Right ventricle myocardium superior (tissue), 1 donor: ENCODE measurements at regions not wholly inside any gene's neighbourhood (a gene's known extent, or its start where the extent isn't known, plus 50 kb on each side); places are given as distances from the start of the nearest gene placed in this dataset.

Source experiments
- ATAC-seq: fragments of 200-7000 bp; cut with Tn5 transposase; one replicate; pipeline ENCODE4 v1.9.1; 2020; ENCODE audit warnings: mild to moderate bottlenecking; ENCODE audit not compliant: poor library complexity
- DNase-seq: peaks from one replicate; pipeline ENCODE4 v3.0.0-alpha.2; 2020
- intact Hi-C: fragments of 100-400 bp; cut with DNase I; formaldehyde crosslinking; loops from one replicate; pipeline ENCODE4 v1.11.2; 2022
- donor health status: DM: no; HTN: yes; CAD: no; lungs with severe emphysema.

DNA sequence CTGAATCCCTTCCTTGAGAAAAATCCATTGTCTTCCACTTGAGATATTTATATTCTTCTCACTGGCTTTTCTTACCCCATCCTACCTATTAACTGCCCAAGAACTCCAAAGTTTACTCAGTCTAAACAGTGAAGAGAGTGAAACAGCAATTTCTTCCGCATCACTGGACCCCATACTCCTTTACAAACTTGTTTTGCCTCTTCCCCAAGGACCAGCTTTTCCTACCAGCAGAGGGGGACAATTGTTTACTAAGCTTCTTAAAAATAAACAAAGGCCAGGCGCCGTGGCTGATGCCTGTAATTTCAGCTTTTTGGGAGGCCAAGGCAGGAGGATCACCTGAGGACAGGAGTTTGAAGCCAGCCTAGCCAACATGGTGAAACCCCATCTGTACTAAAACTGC, 52.0 kb downstream of the LRATD1 start:
- ATAC-seq, result no peak
- intact Hi-C loops, result no loop called here
- no peak for DNase-seq

DNA sequence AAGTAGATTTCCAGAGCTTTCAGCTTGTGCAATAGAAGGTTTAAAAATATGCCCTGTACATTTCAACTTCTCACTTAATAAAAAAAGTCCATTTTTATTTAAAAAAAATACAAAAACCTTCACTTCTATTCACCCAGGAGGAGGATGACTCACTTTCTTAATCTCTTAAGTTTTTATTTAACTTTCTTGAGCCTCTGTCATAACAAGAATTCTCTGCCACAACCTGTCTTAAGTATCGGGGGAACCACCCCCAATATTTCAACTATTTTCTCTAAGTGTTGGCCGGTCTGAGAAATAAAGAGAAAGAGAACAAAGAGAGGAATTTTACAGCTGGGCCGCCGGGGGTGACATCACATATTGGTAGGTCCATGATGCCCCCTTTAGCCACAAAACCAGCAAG, 58.4 kb downstream of the LRATD1 start:
- DNase-seq (no peak), ATAC-seq (no peak)
- intact Hi-C loops, result no loop called here

DNA sequence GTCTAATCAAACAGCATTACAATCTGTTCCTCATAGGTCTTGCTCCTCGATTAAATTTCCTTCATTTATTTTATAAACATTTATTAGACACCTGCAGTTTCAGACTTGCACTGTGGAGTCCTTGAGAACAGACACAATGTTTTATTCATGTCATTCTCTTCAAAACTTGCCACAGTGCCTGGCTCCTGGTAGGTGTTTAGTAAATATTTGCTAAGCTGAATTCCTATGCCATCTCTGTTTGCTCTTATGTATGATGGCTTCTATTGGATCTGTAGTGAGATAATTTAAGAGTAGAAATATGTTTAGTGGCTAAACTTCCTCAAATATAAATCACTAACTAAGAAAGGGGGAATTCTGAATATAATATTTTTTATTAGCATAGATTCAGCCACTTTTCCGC, 61.4 kb downstream of the LRATD1 start:
- no peak for ATAC-seq
- intact Hi-C loops, result no loop called here
- DNase-seq, result no peak

DNA sequence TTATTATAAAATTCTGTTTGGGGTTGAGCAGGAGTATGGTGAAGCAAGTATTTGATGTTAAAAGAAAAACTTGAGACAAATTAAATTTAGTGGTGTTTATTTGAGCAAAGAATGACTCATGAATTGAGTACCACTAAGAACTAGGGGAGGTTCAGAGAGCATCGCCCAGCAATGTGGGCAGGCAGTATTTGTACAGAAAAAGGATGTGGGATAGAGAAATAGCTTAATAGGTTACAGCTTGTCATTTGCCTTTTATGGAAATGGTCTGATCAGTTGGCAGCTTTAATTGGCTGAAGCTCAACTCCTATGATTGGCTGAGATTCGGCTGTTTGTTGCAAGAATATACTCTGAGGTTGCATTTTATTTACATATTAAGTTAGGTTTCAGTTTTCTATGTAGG, 68.2 kb downstream of the LRATD1 start:
- DNase-seq (no peak), ATAC-seq (no peak)
- intact Hi-C loops, result no loop called here

DNA sequence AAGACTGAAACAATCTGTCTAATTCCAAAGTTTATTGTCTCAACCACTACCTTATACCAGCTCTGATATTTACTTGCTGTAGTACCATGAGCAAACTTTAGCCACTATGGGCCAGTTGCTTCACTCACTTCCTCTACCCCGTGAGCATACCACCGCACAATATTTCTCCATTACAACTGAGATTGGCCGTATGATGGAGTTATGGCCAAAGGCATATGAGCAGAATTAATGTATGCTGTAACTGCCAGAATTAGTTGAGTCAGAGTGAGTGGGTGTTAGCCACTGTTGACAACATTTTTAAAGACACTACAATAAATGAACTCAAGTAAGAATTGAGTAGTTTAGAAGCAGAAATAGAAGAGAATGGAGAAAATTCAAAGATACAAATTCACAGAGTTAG, 69.7 kb downstream of the LRATD1 start:
- DNase-seq, result no peak
- intact Hi-C loops, result no loop called here
- no peak for ATAC-seq

DNA sequence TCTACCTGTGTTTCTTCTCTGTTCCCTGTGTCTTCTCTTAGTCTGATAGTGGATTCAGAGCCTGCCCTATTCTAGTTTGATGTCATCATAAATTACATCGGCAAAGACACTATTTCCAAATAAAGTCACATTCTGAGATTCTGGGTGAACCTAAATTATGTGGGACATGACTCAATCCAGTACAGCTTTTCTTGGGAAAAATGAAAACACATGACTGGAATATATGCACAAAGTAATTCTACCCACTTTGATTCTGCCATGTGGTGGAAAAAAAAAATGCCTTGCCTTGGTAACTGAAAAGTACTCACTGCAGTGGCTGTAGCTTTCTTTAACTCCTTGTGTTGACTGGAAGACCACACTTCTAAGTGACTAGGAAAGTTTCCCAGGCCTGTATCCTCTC, 73.7 kb downstream of the LRATD1 start:
- no peak for ATAC-seq
- intact Hi-C loops, result no loop called here

DNA sequence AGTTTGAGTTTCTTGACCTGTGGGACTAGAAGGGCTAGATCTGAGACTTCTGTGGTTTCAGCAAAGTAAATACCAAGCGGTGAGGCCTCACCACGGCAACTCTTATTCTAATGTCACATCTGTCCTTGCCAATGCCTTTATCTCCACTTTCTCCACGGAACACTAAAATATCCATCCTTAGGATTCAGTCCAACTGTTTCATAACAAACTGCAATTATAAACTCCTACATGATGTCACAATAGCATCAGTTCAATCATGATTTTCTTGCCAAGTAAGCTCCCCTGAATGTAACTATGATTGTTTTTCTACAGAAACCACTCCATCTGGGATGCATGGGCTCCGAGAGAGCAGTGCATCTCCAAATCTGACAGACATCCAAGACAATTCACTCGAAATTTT, 79.6 kb downstream of the LRATD1 start:
- intact Hi-C loops, result no loop called here
- no peak for DNase-seq
- no peak for ATAC-seq

More for the DNA sequence above, 73.7 kb downstream of the LRATD1 start:
- DNase-seq, result no peak

DNA sequence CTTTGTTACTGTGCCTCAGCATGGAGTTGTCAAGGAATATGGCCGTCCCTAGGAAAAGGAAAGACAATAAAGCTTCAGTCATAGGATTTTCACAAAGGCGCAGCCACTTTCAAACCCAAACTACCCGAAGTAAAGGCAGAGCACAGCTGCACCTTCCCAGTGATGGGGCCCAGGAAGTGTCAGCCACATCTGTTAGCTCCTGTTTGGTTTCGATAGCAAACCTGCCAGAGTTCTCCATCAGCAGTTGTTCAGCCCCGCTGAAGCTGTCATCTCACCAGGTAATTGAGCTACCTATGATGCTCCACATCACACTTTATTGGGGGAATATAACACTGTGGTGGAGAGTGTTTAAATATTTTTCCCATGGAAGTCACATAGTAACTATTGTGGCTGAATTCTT, 80.7 kb downstream of the LRATD1 start:
- intact Hi-C loops, result no loop called here
- no peak for ATAC-seq
- DNase-seq, result no peak

DNA sequence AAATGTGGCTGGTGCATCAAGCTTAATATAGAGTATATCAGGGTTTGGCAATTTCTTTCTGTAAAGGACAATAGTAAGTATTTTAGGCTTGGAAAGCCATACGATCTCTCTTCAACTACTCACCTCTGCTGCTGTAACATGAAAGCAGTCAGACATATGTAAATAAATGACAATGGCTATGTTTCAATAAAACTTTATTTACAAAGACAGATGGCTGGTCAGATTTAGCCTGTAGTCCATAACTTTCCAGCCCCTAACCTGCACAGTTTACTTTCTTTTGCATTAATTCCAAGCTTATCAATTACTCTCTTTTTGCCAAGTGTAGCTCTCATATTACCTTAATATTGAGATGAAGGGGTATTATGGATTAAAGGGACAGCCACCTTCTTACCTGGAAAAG, 83.1 kb downstream of the LRATD1 start:
- ATAC-seq, result no peak
- no peak for DNase-seq
- intact Hi-C loops, result no loop called here

DNA sequence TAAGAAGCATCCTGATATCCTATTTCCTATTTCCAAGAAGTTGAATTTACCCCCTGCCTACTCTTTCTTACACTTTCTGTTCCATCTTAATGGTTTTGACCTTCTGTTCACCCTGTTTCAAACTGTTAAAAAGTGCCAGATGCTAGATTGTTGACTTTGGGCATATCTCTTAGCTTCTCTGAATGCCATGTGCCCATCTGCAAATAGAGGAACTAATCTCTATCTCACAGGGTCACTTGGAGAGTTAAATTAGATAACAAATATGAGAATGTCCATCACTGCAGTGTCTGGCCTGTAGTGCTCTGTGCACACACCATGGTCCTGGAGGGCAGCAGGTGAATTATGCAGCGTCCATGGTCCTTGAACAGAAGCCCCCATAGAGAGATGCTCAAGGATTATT, 83.8 kb downstream of the LRATD1 start:
- ATAC-seq (no peak), DNase-seq (no peak)
- intact Hi-C loops, result no loop called here

DNA sequence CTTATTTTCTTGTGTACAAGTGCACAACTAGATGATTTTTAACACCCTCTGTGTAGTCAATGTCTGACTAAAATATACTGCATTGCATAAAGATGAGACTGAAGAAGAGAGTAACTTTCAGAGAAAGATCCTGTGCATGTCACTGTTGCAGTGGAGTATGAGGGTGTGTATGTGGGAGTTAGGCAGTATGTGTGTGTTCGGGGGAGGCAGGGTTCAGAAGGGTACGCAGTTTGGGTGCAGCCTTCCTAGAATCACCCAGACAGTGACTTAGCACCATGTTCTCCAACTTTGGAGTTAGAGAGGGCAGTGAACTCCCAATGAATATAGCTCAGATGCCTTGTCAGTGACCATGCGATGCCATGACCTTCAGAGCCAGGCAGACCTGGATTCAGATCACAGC, 84.6 kb downstream of the LRATD1 start:
- ATAC-seq, result no peak
- DNase-seq, result no peak
- intact Hi-C loops, result no loop called here

DNA sequence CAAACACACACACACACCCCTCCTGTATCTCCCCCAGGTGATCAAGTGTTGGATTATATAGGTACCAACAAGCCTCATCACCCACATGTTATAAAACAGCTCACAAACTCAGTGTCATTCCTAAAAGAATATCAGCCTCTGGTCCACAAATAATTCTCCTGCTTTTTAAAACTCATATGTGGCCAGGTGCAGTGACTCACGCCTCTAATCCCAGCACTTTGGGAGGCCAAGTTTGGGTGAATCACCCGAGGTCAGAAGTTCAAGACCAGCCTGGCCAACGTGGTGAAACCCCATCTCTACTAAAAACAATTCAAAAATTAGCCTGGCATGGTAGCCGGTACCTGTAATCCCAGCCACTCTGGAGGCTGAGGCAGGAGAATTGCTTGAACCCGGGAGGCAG, 87.8 kb downstream of the LRATD1 start:
- intact Hi-C loops, result no loop called here
- no peak for ATAC-seq
- no peak for DNase-seq

DNA sequence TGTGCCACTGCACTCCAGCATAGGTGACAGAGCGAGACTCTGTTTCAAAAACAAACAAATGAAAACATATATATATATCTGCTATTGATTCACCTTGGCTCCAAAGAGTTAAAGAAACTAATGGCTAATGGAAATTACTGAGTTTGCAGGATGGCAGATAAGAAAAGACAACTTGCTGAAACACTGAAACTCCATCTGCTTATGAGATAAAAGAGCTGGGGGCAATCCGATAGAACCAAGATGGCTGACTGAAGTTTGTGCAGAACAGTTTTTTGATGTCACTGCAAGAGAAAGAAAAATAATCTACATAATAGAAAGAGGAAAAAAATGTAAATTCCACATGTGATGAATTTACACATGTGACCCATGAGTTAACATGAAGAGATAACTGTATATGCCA, 88.2 kb downstream of the LRATD1 start:
- ATAC-seq (no peak), DNase-seq (no peak)
- intact Hi-C loops, result no loop called here

DNA sequence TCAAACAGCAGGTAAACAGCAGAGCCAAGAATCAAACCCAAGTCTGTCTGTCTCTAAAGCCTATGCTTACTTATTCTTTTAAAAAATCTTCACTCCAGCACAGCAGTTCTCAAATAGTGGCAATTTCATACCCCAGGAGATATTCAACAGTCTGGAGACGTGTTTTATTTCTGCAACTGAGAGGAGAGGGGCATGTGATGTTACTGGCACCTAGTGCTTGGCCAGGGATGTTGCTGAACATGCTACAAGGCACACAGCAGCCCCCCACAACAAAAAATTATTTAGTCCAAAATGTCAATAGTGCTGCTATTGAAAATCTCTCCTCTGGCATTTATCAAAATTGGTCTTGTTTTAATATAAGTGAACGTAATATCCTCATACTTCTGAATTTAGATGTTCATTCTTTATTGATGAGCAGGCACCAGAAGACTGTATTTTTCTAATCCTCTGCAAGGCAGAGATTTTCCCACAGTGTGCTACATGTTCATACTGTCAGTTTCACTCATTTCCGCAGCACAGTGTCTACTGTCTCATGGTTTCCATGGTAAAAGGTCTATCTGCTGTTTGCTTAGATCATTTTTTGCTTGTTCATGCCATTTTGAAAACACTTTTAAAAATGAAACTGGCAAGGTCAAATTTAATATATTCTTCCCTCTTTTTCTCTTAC, 90.5 kb downstream of the LRATD1 start:
- DNase-seq (no peak), ATAC-seq (no peak)
- intact Hi-C loops, result no loop called here

DNA sequence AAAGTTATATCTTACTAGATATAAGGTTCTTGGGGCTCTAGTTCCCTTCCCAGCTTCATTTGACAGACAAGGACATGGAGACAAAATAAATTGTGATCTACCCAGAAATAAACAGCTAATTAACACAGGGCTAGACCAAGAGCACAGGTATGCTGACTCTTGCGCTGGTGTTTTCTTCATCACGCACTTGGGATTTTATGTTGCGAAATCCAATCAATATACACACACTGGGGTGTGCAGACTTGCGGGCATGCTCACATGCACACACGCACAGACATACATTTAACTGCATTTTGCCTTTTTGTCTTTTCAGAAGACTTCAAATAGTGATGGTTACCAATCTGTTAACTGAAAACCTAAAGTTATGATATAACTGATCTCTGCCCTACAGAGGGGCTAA, 91.2 kb downstream of the LRATD1 start:
- ATAC-seq, result no peak
- no peak for DNase-seq
- intact Hi-C loops, result no loop called here

DNA sequence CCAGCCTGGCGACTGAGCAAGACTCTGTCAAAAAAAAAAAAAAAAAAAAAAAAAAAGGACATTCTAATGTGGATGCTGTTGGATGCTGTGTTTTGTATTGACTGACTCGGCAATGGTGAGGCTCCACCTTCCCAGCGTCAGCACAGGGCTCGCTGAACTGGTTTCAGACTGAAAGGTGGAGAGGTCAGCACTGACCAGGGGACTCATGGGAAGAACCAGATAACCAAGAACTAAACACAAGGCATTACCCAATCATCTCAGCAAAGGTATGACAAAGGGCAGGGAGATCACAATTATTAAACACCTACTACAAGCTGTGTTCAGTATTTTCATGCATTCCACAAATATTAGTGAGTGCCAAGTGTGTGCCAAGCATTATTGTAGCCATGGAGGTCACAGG, 103.2 kb downstream of the LRATD1 start:
- intact Hi-C loops, result no loop called here
- ATAC-seq, result no peak
- DNase-seq, result no peak

DNA sequence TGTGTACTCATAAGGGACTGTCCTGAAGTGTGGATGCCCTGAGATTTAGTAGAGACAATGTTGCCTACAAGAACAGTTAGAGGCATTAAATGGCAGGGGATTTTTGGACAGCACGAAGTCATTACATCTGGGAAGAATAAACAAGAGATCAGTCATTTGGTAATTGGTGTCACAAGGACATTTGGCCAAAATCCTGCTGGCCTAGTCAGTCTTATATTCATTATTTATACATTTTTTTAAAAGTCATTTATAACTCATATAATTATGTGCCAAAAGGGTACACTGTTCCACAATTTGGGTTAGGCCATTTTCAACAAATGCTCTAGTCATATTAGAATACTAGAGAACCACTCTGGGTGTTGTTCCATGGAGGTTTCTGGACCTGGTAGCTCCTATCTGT, 104.7 kb downstream of the LRATD1 start:
- DNase-seq (no peak), ATAC-seq (no peak)
- intact Hi-C loops, result no loop called here

DNA sequence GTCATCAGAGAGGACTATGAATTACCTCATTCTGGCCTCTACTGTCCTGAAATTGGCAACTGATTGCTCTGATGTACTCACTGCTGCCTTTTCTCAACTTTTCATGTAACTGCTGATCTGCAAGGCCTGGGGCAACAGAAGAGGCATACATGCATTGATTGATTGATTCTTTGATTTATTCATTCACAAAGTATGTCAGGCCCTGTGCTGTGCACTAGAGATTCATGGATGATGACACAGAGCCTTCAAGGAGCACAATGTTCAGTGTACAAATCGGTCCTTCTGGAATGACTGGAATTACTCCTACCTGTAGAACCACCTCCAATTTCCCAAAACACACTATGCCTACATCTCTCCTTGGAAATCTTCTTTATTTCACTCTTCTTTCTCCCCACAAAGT, 111.3 kb downstream of the LRATD1 start:
- intact Hi-C loops, result no loop called here
- ATAC-seq (no peak), DNase-seq (no peak)

DNA sequence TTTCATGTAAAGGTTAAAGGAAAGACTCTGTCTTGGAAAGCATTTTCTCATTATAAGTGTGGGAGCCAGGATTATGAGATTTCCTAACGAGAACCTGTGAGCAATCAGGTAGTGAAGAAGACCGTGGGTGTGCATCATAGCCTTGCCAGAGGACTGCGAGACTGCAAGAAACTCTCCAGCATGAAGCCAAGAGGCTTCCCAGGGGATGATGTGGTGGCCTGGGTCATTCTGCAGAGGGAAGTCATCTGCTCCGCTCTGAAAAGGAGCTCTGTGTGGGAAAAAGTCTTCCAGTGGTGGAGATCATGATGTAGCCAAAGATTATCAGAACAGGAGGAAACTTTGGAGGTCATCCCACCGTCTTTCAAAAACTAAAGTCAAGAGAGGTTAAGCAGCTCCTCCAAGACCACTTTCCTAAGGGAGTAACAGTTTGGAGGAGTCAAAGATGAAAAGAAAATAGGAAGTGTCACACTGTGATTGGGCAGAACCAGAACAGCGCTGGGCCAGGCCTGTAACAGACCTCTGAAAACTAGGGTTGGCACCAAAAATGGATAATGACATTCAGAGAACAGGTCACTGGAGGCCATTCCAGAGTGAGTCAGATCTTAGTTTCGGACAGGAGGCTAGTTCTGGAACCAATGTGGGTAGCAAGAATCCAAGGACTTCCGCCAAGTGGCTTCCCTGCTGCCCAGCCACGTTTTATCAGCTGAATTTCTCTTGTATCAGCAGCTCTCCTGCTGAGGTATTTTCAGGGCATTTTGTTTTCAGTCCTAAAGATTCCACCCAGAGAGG, 113.0 kb downstream of the LRATD1 start:
- no peak for ATAC-seq
- intact Hi-C loops, result no loop called here

DNA sequence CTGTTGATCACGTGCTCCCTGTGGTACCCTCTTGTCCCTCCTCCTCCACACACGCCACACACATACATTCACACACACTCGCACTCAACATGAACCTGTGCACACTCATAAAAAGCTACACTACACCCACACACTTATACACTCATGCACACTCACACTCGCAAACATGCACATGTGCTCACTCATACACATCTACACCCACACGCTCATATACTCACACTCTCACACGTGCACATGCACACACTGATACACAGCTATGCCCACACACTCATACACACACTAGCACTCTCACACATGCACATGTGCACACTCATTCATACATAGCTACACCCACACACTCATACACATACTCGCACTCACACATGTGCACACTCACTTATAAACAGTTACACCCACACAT, 113.6 kb downstream of the LRATD1 start:
- no peak for DNase-seq
- intact Hi-C loops, result no loop called here
- no peak for ATAC-seq

More for the DNA sequence above, 113.0 kb downstream of the LRATD1 start:
- DNase-seq, result no peak

DNA sequence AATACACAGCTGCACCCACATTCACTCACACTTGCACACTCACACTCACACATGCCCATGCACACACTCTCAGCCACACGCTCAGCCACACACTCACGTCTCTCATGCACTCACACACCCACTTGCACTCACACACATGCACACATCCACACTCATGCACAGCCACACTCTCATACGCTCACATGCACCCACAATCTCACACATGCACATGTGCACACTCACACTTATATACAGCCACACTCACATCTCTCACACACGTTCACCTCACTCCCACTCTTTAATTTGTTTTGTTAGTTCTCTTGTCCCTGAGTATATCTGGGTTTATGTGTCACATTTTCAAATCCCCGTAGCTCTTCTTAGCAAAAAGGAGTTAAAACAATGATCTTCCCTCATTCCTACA, 114.9 kb downstream of the LRATD1 start:
- intact Hi-C loops, result no loop called here
- ATAC-seq (no peak), DNase-seq (no peak)
